Central memory CD4-positive, alpha-beta T cell (primary cell): ENCODE measurements at regions not wholly inside any gene's neighbourhood (a gene's known extent, or its start where the extent isn't known, plus 50 kb on each side); places are given as distances from the start of the nearest gene placed in this dataset.
"Not testable (repeated sequence)": the region's sequence is repeated elsewhere in the genome, so short reads cannot be mapped to it uniquely, and the experiment has no call there.

Experiments
- DNase-seq: peaks from one replicate; pipeline ENCODE4 v3.0.0; 2022

GRCh38 chr1:116185161-116185701 lies 74.0 kb downstream of the MAB21L3 start:
- DNase-seq, result no peak

GRCh38 chr1:116189481-116189880 lies 78.3 kb downstream of the MAB21L3 start:
- DNase-seq, result no peak

- no peak for DNase-seq
Measured at GRCh38 chr1:116191294-116191693, 80.1 kb downstream of the MAB21L3 start.

- DNase-seq, result no peak
Measured at GRCh38 chr1:116193768-116194167, 82.6 kb downstream of the MAB21L3 start.

- no peak for DNase-seq
Measured at GRCh38 chr1:116194568-116194967, 83.4 kb downstream of the MAB21L3 start.

- DNase-seq, result no peak
Measured at GRCh38 chr1:116195077-116195868, 84.1 kb downstream of the MAB21L3 start.

GRCh38 chr1:116200343-116200742 lies 89.1 kb downstream of the MAB21L3 start:
- DNase-seq, result not testable (repeated sequence)

GRCh38 chr1:116201911-116202310 lies 90.7 kb downstream of the MAB21L3 start:
- no peak for DNase-seq

- DNase-seq, result no peak
Measured at GRCh38 chr1:116203181-116203723, 92.1 kb downstream of the MAB21L3 start.

- DNase-seq, result no peak
Measured at GRCh38 chr1:116203920-116204319, 92.7 kb downstream of the MAB21L3 start.

- DNase-seq, result no peak
Measured at GRCh38 chr1:116205941-116206679, 94.9 kb downstream of the MAB21L3 start.

- DNase-seq, result no peak
Measured at GRCh38 chr1:116207126-116207735, 96.0 kb downstream of the MAB21L3 start.

- DNase-seq, result no peak
Measured at GRCh38 chr1:116208136-116208535, 96.9 kb downstream of the MAB21L3 start.

GRCh38 chr1:116211294-116211693 lies 100.1 kb downstream of the MAB21L3 start:
- no peak for DNase-seq

- DNase-seq, result no peak
Measured at GRCh38 chr1:116218922-116219321, 107.7 kb downstream of the MAB21L3 start.

GRCh38 chr1:116219651-116220434 lies 108.6 kb downstream of the MAB21L3 start:
- DNase-seq, result no peak

- no peak for DNase-seq
Measured at GRCh38 chr1:116224111-116224510, 112.9 kb downstream of the MAB21L3 start.

GRCh38 chr1:116224561-116224960 lies 113.4 kb downstream of the MAB21L3 start:
- DNase-seq, result no peak

- no peak for DNase-seq
Measured at GRCh38 chr1:116226017-116226416, 114.8 kb downstream of the MAB21L3 start.

- DNase-seq, result no peak
Measured at GRCh38 chr1:116228511-116228910, 117.3 kb downstream of the MAB21L3 start.

- DNase-seq, result no peak
Measured at GRCh38 chr1:116230712-116231111, 119.5 kb downstream of the MAB21L3 start.

GRCh38 chr1:116231752-116232151 lies 120.6 kb downstream of the MAB21L3 start:
- no peak for DNase-seq
